ENCODE measurements at regions not wholly inside any gene's neighbourhood (a gene's known extent, or its start where the extent isn't known, plus 50 kb on each side); places are given as distances from the start of the nearest gene placed in this dataset.

DNA sequence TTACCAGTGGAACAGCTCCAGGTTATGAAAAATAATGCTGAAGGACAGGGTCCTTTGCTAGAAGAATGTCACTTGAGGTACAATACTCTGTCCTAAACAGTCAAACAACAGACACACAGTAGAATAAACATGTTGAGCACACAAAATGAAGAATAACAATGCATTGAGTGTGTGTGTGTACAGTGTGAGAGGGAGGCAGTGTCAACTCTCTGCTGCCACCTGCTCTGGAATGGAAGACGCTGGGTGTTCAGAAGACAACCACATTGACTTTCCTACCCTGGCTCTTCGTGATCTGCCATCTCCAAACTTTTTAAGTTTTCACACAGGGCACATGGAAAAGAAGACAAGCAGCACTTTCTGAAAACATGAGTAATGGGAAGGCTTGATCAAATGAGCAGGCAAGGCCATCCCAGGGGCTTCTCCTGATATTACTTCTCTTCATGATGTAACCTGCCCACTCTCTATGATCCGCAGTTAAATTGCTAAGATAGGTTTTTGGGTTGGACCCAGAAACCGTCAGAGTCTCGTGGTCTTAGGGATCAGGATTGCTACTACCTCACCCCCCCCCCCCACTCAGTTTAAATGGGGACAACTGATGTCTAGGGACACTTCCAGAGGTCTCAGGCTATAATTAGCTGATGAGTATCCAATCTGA, 533.2 kb upstream of the TNP1 start:
- TF ChIP-seq CTCF (optimal IDR thresholded peaks at IDR 0.05 in 1 of 3, IDR thresholded peaks at IDR 0.05 in 1 of 3, conservative IDR thresholded peaks at IDR 0.05 in 1 of 3; ENCODE audit: extremely low read depth in 1 of 3, insufficient read depth in 2 of 3, low read length in 3 of 3) (peak in 2 of 3 experiments; percentile 12 to 48), EZH2 (IDR thresholded peaks at IDR 0.05; ENCODE audit: low read length) (no peak)

Measured in keratinocyte (primary cell).